ENCODE measurements at regions not wholly inside any gene's neighbourhood (a gene's known extent, or its start where the extent isn't known, plus 50 kb on each side); places are given as distances from the start of the nearest gene placed in this dataset.
A peak's percentile ranks its signal among the peaks of the same experiment; 100 is the strongest.

GRCh38 chr14:76639606-76640229 is 121.5 kb upstream of the VASH1 start:
- no peak for TF ChIP-seq POLR2A (IDR thresholded peaks at IDR 0.05)
- TF ChIP-seq EP300 (IDR thresholded peaks at IDR 0.05), result no peak
- TF ChIP-seq POLR2AphosphoS5 (IDR thresholded peaks at IDR 0.05), result no peak
- TF ChIP-seq CTCF (IDR thresholded peaks at IDR 0.05), result no peak
- intact Hi-C loops (cut with DNase I; ENCODE audit: low total_unique reads), result no loop called here
- no peak overlapping the region for H3K27ac ChIP-seq
- no peak overlapping the region for H3K4me3 ChIP-seq
- peaks cover 0 to 15% (median 4%) of the 10 kb centered on the region in 3 donors for H3K27me3 ChIP-seq
- no peaks in the 10 kb centered on the region for H3K4me1 ChIP-seq
- WGBS, 5 donors, result 64 to 83% (median 71%) methylated on average over 5 to 6 of the region's 6 CpGs
- no peaks in the 10 kb centered on the region for H3K9me3 ChIP-seq
- H3K36me3 ChIP-seq, result no peaks in the 10 kb centered on the region
- DNase-seq, result peak in 1 of 2 donors; percentile 18

- DNase-seq, result peak in 1 of 2 donors; percentile 32
- Histone ChIP-seq H3K4me3 (no peak overlapping the region), H3K27ac (no peak overlapping the region), H3K36me3 (no peaks in the 10 kb centered on the region), H3K27me3 (peaks cover 0 to 15% (median 4%) of the 10 kb centered on the region in 3 donors), H3K4me1 (no peaks in the 10 kb centered on the region), H3K9me3 (no peaks in the 10 kb centered on the region)
- TF ChIP-seq CTCF (IDR thresholded peaks at IDR 0.05) (no peak), POLR2AphosphoS5 (IDR thresholded peaks at IDR 0.05) (no peak), EP300 (IDR thresholded peaks at IDR 0.05) (no peak), POLR2A (IDR thresholded peaks at IDR 0.05) (no peak)
- intact Hi-C loops (cut with DNase I; ENCODE audit: low total_unique reads), result no loop called here
- 25 to 62% (median 30%) methylated on average over 1 of the region's 1 CpG for WGBS, 5 donors
These were observed 120.3 kb upstream of the VASH1 start for GRCh38 chr14:76640923-76641395.

- Histone ChIP-seq H3K36me3 (no peaks in the 10 kb centered on the region), H3K4me3 (no peak overlapping the region), H3K27me3 (peaks cover 0 to 15% (median 4%) of the 10 kb centered on the region in 3 donors), H3K27ac (no peak overlapping the region), H3K9me3 (no peaks in the 10 kb centered on the region), H3K4me1 (no peaks in the 10 kb centered on the region)
- TF ChIP-seq POLR2A (IDR thresholded peaks at IDR 0.05) (no peak), EP300 (IDR thresholded peaks at IDR 0.05) (no peak)
- WGBS, 5 donors, result 65 to 87% (median 69%) methylated on average over 4 of the region's 4 CpGs
- no peak for DNase-seq
- intact Hi-C loops (cut with DNase I; ENCODE audit: low total_unique reads), result no loop called here
These were observed 119.7 kb upstream of the VASH1 start for GRCh38 chr14:76641541-76641940.

- peaks cover 0 to 15% (median 4%) of the 10 kb centered on the region in 3 donors for H3K27me3 ChIP-seq
- TF ChIP-seq POLR2AphosphoS5 (IDR thresholded peaks at IDR 0.05), result no peak
- TF ChIP-seq EP300 (IDR thresholded peaks at IDR 0.05), result no peak
- no peak overlapping the region for H3K4me3 ChIP-seq
- 42 to 54% (median 51%) methylated on average over 6 of the region's 6 CpGs for WGBS, 5 donors
- no peaks in the 10 kb centered on the region for H3K9me3 ChIP-seq
- DNase-seq, result no peak
- H3K36me3 ChIP-seq, result no peaks in the 10 kb centered on the region
- intact Hi-C loops (cut with DNase I; ENCODE audit: low total_unique reads), result no loop called here
- no peaks in the 10 kb centered on the region for H3K4me1 ChIP-seq
- no peak overlapping the region for H3K27ac ChIP-seq
These were observed 117.4 kb upstream of the VASH1 start for GRCh38 chr14:76643887-76644286.

GRCh38 chr14:76644855-76645518 is 116.3 kb upstream of the VASH1 start:
- intact Hi-C loops (cut with DNase I; ENCODE audit: low total_unique reads), result no loop called here
- peaks cover 0 to 15% (median 4%) of the 10 kb centered on the region in 3 donors for H3K27me3 ChIP-seq
- no peak overlapping the region for H3K4me3 ChIP-seq
- TF ChIP-seq EP300 (IDR thresholded peaks at IDR 0.05) (no peak), CTCF (IDR thresholded peaks at IDR 0.05) (peak in 1 of 7 experiments; percentile 18)
- H3K27ac ChIP-seq, result no peak overlapping the region
- no peaks in the 10 kb centered on the region for H3K4me1 ChIP-seq
- peak in 1 of 2 donors; percentile 73 for DNase-seq
- H3K9me3 ChIP-seq, result no peaks in the 10 kb centered on the region
- no peaks in the 10 kb centered on the region for H3K36me3 ChIP-seq
- 15 to 22% (median 20%) methylated on average over 13 of the region's 13 CpGs for WGBS, 5 donors
